Colonic mucosa (tissue), 4 donors: ENCODE measurements at regions not wholly inside any gene's neighbourhood (a gene's known extent, or its start where the extent isn't known, plus 50 kb on each side); places are given as distances from the start of the nearest gene placed in this dataset.

Experiments
- DNase-seq: peaks from one replicate; pipeline ENCODE4 v3.0.0-alpha.2; 2020
- H3K27ac ChIP-seq: fragments of 200-600 bp; one replicate; pipeline ENCODE4 v1.8.0; 2021
- H3K27me3 ChIP-seq: fragments of 200-600 bp; one replicate; pipeline ENCODE4 v1.8.0; 2021
- H3K36me3 ChIP-seq: fragments of 200-600 bp; one replicate; pipeline ENCODE4 v1.8.0; 2021
- H3K4me1 ChIP-seq: fragments of 200-600 bp; one replicate; pipeline ENCODE4 v1.8.0; 2021; ENCODE audit warnings: mild to moderate bottlenecking
- H3K4me3 ChIP-seq: fragments of 200-600 bp; one replicate; pipeline ENCODE4 v1.8.0; 2021
- H3K9ac ChIP-seq, 2 donors: one replicate each; pipeline ENCODE4 v1.7.0; 2013; ENCODE audit warnings: control low read depth in 2 of 2, low read depth in 2 of 2, low read length in 2 of 2
- H3K9me3 ChIP-seq: fragments of 200-600 bp; one replicate; pipeline ENCODE4 v1.8.0; 2021
- intact Hi-C: fragments of 100-400 bp; cut with DNase I; formaldehyde crosslinking; loops from one replicate; pipeline ENCODE4 v1.14.1; 2022
- TF ChIP-seq, protein P1 (sequence below): fragments of 200-600 bp; IDR thresholded peaks from one replicate; pipeline ENCODE4 v1.8.0; 2022; ENCODE audit warnings: antibody characterized with exemption, mild to moderate bottlenecking
- donor health status: healthy.
- donor health status: DM: no; HTN: no; CAD: no.
- donor health status: DM: no; HTN: no; CAD: no.

DNA sequence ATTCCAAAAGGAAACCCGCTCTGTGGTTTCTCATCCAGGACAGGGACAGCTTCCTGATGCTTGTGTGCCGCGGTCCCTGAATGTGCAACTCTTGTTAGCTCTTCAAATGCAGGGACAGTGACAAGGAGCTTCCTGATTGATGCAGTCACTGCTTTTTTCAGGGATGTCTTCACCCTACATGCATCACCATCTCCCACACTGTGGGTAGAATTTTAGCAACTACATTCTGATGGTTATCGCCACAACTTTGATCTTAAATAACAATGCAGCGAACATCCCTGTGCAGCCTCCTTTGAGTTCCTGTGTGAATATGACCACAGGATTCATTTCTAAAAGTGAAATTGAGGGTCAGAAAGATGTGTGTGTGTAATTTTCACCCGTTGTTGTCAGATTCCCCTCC is 115.0 kb downstream of the GGTLC2 start:
- TF ChIP-seq, protein P1, sequence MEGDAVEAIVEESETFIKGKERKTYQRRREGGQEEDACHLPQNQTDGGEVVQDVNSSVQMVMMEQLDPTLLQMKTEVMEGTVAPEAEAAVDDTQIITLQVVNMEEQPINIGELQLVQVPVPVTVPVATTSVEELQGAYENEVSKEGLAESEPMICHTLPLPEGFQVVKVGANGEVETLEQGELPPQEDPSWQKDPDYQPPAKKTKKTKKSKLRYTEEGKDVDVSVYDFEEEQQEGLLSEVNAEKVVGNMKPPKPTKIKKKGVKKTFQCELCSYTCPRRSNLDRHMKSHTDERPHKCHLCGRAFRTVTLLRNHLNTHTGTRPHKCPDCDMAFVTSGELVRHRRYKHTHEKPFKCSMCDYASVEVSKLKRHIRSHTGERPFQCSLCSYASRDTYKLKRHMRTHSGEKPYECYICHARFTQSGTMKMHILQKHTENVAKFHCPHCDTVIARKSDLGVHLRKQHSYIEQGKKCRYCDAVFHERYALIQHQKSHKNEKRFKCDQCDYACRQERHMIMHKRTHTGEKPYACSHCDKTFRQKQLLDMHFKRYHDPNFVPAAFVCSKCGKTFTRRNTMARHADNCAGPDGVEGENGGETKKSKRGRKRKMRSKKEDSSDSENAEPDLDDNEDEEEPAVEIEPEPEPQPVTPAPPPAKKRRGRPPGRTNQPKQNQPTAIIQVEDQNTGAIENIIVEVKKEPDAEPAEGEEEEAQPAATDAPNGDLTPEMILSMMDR: no peak
- intact Hi-C loops: no loop called here
- Histone ChIP-seq H3K9ac (no peak overlapping the region), H3K36me3 (no peaks in the 10 kb centered on the region), H3K9me3 (no peaks in the 10 kb centered on the region), H3K27me3 (no peaks in the 10 kb centered on the region), H3K27ac (no peak overlapping the region), H3K4me3 (no peak overlapping the region), H3K4me1 (no peaks in the 10 kb centered on the region)
- no peak for DNase-seq

DNA sequence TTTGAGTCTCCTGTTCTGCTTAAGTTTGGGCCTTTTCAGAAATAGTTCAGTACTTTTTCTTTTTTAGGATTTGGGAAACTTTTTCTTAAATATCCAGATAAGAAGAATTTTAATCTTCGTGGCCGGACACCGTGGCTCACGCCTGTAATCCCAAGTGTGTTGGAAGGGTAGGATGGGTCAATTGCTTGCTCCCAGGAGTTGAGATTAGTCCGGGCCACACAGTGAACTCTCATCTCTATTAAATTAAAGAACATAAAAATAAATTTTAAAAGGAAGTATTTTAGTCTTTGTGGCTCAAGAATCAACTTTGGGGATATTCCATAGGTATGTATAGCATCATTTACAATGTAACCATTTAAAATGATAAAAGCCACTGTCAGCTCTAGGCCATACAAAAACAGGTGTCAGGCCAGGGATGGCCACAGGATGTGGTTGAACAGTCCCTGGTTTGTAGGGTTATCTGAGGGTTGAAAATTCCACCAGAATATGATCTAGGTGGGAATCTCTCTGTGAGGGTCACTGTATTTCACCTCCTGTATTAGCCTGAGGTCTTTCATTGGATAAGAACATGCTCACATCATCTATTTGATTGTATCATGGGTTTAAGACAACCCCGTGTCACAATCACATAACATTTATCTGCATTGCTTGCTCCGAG is 115.6 kb downstream of the GGTLC2 start:
- Histone ChIP-seq H3K9ac (no peak overlapping the region), H3K4me3 (no peak overlapping the region), H3K4me1 (no peaks in the 10 kb centered on the region), H3K27ac (no peak overlapping the region), H3K27me3 (no peaks in the 10 kb centered on the region), H3K9me3 (no peaks in the 10 kb centered on the region), H3K36me3 (no peaks in the 10 kb centered on the region)
- intact Hi-C loops: no loop called here
- DNase-seq: no peak
- TF ChIP-seq, protein P1: no peak

DNA sequence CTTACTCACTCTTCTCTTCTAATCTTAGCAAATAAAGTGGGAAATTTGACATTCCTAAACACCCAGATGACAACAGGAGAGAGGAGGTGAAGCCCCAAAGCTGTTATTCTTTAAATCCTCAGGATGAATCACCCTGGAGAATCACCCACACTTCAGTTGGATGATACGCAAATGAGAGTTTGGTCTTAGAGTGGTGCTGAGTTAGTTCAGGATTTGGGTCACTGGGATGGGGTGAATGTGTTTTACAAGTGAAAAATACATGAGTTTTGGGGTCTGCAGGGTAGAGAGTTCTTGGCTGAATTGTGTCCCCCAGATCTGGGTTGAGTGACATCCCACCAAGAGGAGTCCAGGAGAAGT is 117.2 kb downstream of the GGTLC2 start:
- no peaks in the 10 kb centered on the region for H3K27me3 ChIP-seq
- no peak overlapping the region for H3K27ac ChIP-seq
- no peaks in the 10 kb centered on the region for H3K4me1 ChIP-seq
- no peaks in the 10 kb centered on the region for H3K9me3 ChIP-seq
- DNase-seq: no peak
- intact Hi-C loops: no loop called here
- H3K9ac ChIP-seq: no peak overlapping the region
- TF ChIP-seq, protein P1: no peak
- H3K4me3 ChIP-seq: no peak overlapping the region
- no peaks in the 10 kb centered on the region for H3K36me3 ChIP-seq

DNA sequence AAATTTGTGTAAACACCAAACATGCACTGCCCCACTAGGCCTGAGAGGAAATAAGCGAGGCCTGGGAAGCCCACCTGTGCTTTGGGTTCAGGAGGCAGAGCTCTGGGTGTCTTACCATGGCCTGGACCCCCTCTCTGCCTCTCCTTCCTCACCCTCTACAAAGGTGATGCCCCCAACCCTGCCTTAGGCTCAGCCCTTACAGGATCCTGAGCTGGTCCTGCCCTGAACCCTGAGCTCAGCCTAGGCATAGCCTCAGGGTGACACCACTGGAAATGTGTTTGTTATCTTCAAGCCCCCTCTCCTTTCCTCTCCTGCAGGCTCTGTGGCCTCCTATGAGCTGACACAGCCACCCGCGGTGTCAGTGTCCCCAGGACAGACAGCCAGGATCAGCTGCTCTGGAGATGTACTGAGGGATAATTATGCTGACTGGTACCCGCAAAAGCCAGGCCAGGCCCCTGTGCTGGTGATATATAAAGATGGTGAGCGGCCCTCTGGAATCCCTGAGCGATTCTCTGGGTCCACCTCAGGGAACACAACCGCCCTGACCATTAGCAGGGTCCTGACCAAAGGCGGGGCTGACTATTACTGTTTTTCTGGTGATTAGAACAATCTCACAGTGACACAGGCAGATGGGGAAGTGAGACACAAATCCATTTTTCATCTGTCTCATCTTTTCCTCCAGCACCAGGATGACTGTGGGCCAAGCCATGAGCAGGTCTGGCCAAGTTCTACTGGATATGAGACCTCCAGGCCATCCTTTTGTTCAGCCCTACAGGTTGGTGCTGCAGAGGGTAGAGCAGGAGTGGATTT is 117.8 kb downstream of the GGTLC2 start:
- Histone ChIP-seq H3K36me3 (no peaks in the 10 kb centered on the region), H3K9me3 (no peaks in the 10 kb centered on the region), H3K4me3 (no peak overlapping the region), H3K27ac (no peak overlapping the region), H3K9ac (no peak overlapping the region), H3K27me3 (no peaks in the 10 kb centered on the region), H3K4me1 (no peaks in the 10 kb centered on the region)
- intact Hi-C loops: no loop called here
- no peak for DNase-seq
- TF ChIP-seq, protein P1: no peak

DNA sequence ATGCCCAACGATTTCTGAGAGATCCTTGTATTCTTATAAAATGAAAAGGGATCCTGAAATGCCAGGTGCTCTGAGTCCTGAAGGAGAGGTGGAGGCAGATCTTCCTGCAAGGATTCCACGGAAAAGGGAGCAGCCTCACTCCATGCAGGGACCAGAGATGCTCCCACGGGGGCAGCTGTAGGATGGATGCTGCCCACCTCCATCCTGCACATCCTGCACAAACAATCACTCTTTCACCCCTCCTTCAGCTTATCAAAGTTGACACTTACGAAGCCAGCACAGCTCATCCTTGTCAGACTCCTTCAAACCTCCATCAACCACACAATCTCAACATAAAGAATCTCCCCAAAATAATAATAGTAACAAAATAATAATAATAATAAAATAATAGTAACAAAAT is 119.1 kb downstream of the GGTLC2 start:
- intact Hi-C loops: no loop called here

More for the DNA sequence above, 119.1 kb downstream of the GGTLC2 start:
- no peaks in the 10 kb centered on the region for H3K36me3 ChIP-seq
- no peak overlapping the region for H3K9ac ChIP-seq
- no peak overlapping the region for H3K27ac ChIP-seq
- H3K4me1 ChIP-seq: no peaks in the 10 kb centered on the region
- DNase-seq: no peak
- no peaks in the 10 kb centered on the region for H3K27me3 ChIP-seq
- TF ChIP-seq, protein P1: no peak
- H3K4me3 ChIP-seq: no peak overlapping the region
- no peaks in the 10 kb centered on the region for H3K9me3 ChIP-seq
